Neural progenitor cell (in vitro differentiated cells): ENCODE measurements at regions not wholly inside any gene's neighbourhood (a gene's known extent, or its start where the extent isn't known, plus 50 kb on each side); places are given as distances from the start of the nearest gene placed in this dataset.

Experiments used
- DNase-seq: peaks from one replicate; pipeline ENCODE4 v3.0.0-alpha.2; 2016; ENCODE audit warnings: low spot score
- H2AFZ ChIP-seq: fragments of 200-600 bp; sonication (generic); replicated peaks from 2 replicates; pipeline ENCODE4 v1.6.1; 2016; ENCODE audit warnings: antibody characterized with exemption
- H3F3A ChIP-seq: fragments of 200-600 bp; sonication (generic); 2 replicates; pipeline ENCODE4 v1.6.1; 2016; ENCODE audit warnings: antibody characterized with exemption, low read depth
- H3K27ac ChIP-seq: fragments of 200-600 bp; sonication (generic); 2 replicates; pipeline ENCODE4 v1.5.1; 2016; ENCODE audit warnings: mild to moderate bottlenecking
- H3K27me3 ChIP-seq: fragments of 200-600 bp; sonication (generic); 2 replicates; pipeline ENCODE4 v1.6.1; 2016; ENCODE audit warnings: mild to moderate bottlenecking, moderate library complexity
- H3K36me3 ChIP-seq: fragments of 200-600 bp; sonication (generic); 2 replicates; pipeline ENCODE4 v1.5.1; 2016
- H3K4me1 ChIP-seq: fragments of 200-600 bp; sonication (generic); 2 replicates; pipeline ENCODE4 v1.6.1; 2016; ENCODE audit warnings: mixed run types
- H3K4me2 ChIP-seq: fragments of 200-600 bp; sonication (generic); 2 replicates; pipeline ENCODE4 v1.6.1; 2016
- H3K4me3 ChIP-seq: fragments of 200-600 bp; sonication (generic); 2 replicates; pipeline ENCODE4 v1.5.1; 2016
- H3K79me2 ChIP-seq: fragments of 200-600 bp; sonication (generic); 2 replicates; pipeline ENCODE4 v1.6.1; 2016; ENCODE audit warnings: low read depth
- H3K9ac ChIP-seq: fragments of 200-600 bp; sonication (generic); 2 replicates; pipeline ENCODE4 v1.6.1; 2016
- H3K9me3 ChIP-seq: fragments of 200-600 bp; sonication (generic); 2 replicates; pipeline ENCODE4 v1.5.1; 2016; ENCODE audit warnings: low read depth
- H4K20me1 ChIP-seq: fragments of 200-600 bp; sonication (generic); 2 replicates; pipeline ENCODE4 v1.6.1; 2016; ENCODE audit warnings: low read depth
- H3K27ac Mint-ChIP-seq: 3 replicates; pipeline ENCODE4 v1.8.0; 2021; ENCODE audit warnings: mixed read lengths
- H3K27me3 Mint-ChIP-seq: 2 replicates; pipeline ENCODE4 v1.8.0; 2022; ENCODE audit warnings: low read depth, mild to moderate bottlenecking, inconsistent platforms, moderate library complexity, mixed read lengths; ENCODE audit not compliant: insufficient read depth
- H3K36me3 Mint-ChIP-seq: 3 replicates; pipeline ENCODE4 v1.8.0; 2021; ENCODE audit warnings: mixed read lengths
- H3K4me1 Mint-ChIP-seq: 3 replicates; pipeline ENCODE4 v1.8.0; 2021; ENCODE audit warnings: mixed read lengths
- H3K4me3 Mint-ChIP-seq: 3 replicates; pipeline ENCODE4 v1.8.0; 2021; ENCODE audit warnings: mild to moderate bottlenecking, moderate library complexity, mixed read lengths
- H3K9me3 Mint-ChIP-seq: 3 replicates; pipeline ENCODE4 v1.8.0; 2020; ENCODE audit warnings: mixed read lengths
- CTCF ChIP-seq: fragments of 200-600 bp; sonication (generic); IDR thresholded peaks from 2 replicates; pipeline ENCODE4 v1.5.1; 2017; ENCODE audit warnings: antibody characterized with exemption, mild to moderate bottlenecking
- EZH2 ChIP-seq: fragments of 200-600 bp; sonication (generic); IDR thresholded peaks from 2 replicates; pipeline ENCODE4 v1.6.1; 2017; ENCODE audit warnings: antibody characterized with exemption, mild to moderate bottlenecking, moderate library complexity
- EZH2phosphoT487 ChIP-seq: fragments of 200-600 bp; sonication (generic); IDR thresholded peaks from 2 replicates; pipeline ENCODE4 v1.6.1; 2017; ENCODE audit warnings: antibody characterized with exemption

- Histone ChIP-seq H3K9me3 (no peaks in the 10 kb centered on the region), H4K20me1 (no peaks in the 10 kb centered on the region), H3K79me2 (no peaks in the 10 kb centered on the region), H3K4me3 (no peak overlapping the region), H3K27me3 (no peaks in the 10 kb centered on the region), H3F3A (no peaks in the 10 kb centered on the region), H3K27ac (no peak overlapping the region), H3K36me3 (no peaks in the 10 kb centered on the region), H3K4me1 (peaks cover 23% of the 10 kb centered on the region), H2AFZ (no peak overlapping the region), H3K4me2 (no peak overlapping the region), H3K9ac (no peak overlapping the region)
- DNase-seq = no peak
- H3K27me3 Mint-ChIP-seq = peaks cover 12% of the 10 kb centered on the region
- H3K9me3 Mint-ChIP-seq = peaks cover 8% of the 10 kb centered on the region
- TF ChIP-seq CTCF (no peak), EZH2phosphoT487 (no peak), EZH2 (no peak)
- no peaks in the 10 kb centered on the region for H3K36me3 Mint-ChIP-seq
- H3K4me3 Mint-ChIP-seq = no peak overlapping the region
- peak overlapping the region; percentile 55 for H3K27ac Mint-ChIP-seq
- H3K4me1 Mint-ChIP-seq = peaks cover 22% of the 10 kb centered on the region
Measured at GRCh38 chr15:85967553-85967952, 112.1 kb upstream of the AGBL1 start.

- H3K36me3 ChIP-seq = no peaks in the 10 kb centered on the region
- Mint-ChIP-seq H3K4me1 (peaks cover 23% of the 10 kb centered on the region), H3K9me3 (peaks cover 10% of the 10 kb centered on the region), H3K27ac (no peak overlapping the region), H3K36me3 (no peaks in the 10 kb centered on the region), H3K27me3 (peaks cover 15% of the 10 kb centered on the region), H3K4me3 (no peak overlapping the region)
- H3K79me2 ChIP-seq = no peaks in the 10 kb centered on the region
- no peak overlapping the region for H3K4me2 ChIP-seq
- H3K4me3 ChIP-seq = no peak overlapping the region
- no peak for TF ChIP-seq EZH2
- TF ChIP-seq EZH2phosphoT487 = no peak
- TF ChIP-seq CTCF = no peak
- H3F3A ChIP-seq = no peaks in the 10 kb centered on the region
- H3K4me1 ChIP-seq = peaks cover 6% of the 10 kb centered on the region
- no peaks in the 10 kb centered on the region for H3K9me3 ChIP-seq
- H3K27ac ChIP-seq = no peak overlapping the region
- no peak for DNase-seq
- no peak overlapping the region for H3K9ac ChIP-seq
- no peaks in the 10 kb centered on the region for H3K27me3 ChIP-seq
- no peaks in the 10 kb centered on the region for H4K20me1 ChIP-seq
- H2AFZ ChIP-seq = no peak overlapping the region
Measured at GRCh38 chr15:85972805-85973540, 106.7 kb upstream of the AGBL1 start.

GRCh38 chr15:85973584-85974347, 105.9 kb upstream of the AGBL1 start:
- no peak overlapping the region for H3K9ac ChIP-seq
- no peak overlapping the region for H3K4me2 ChIP-seq
- H4K20me1 ChIP-seq = no peaks in the 10 kb centered on the region
- no peak overlapping the region for H3K4me3 ChIP-seq
- no peaks in the 10 kb centered on the region for H3K36me3 ChIP-seq
- H3K79me2 ChIP-seq = no peaks in the 10 kb centered on the region
- H3K27me3 ChIP-seq = no peaks in the 10 kb centered on the region
- DNase-seq = peak; percentile 58
- peaks cover 14% of the 10 kb centered on the region for H3K27me3 Mint-ChIP-seq
- no peaks in the 10 kb centered on the region for H3K9me3 ChIP-seq
- TF ChIP-seq EZH2 (no peak), CTCF (no peak), EZH2phosphoT487 (no peak)
- peaks cover 21% of the 10 kb centered on the region for H3K4me1 Mint-ChIP-seq
- no peak overlapping the region for H3K27ac ChIP-seq
- H3K27ac Mint-ChIP-seq = peak overlapping the region; percentile 90
- no peaks in the 10 kb centered on the region for H3F3A ChIP-seq
- no peak overlapping the region for H2AFZ ChIP-seq
- H3K4me1 ChIP-seq = peaks cover 5% of the 10 kb centered on the region
- H3K36me3 Mint-ChIP-seq = no peaks in the 10 kb centered on the region
- H3K9me3 Mint-ChIP-seq = peaks cover 10% of the 10 kb centered on the region
- peak overlapping the region; percentile 49 for H3K4me3 Mint-ChIP-seq
